ENCODE measurements at regions not wholly inside any gene's neighbourhood (a gene's known extent, or its start where the extent isn't known, plus 50 kb on each side); places are given as distances from the start of the nearest gene placed in this dataset.
A peak's percentile ranks its signal among the peaks of the same experiment; 100 is the strongest.

GRCh38 chr3:40713795-40714194, 189.0 kb downstream of the ZNF621 start:
- Mint-ChIP-seq H3K27ac (no peak overlapping the region), H3K4me3 (no peak overlapping the region), H3K4me1 (peaks cover 5% of the 10 kb centered on the region), H3K9me3 (no peaks in the 10 kb centered on the region), H3K27me3 (ENCODE audit: insufficient read depth) (peaks cover 17% of the 10 kb centered on the region), H3K36me3 (ENCODE audit: low read depth) (no peaks in the 10 kb centered on the region)
- Histone ChIP-seq H3K27ac (ENCODE audit: low read depth, low read length) (no peak overlapping the region), H3K36me3 (ENCODE audit: control insufficient read depth, insufficient read depth, low read length) (no peaks in the 10 kb centered on the region), H3K4me1 (ENCODE audit: control insufficient read depth, insufficient read depth, low read length) (no peaks in the 10 kb centered on the region), H3K4me3 (ENCODE audit: low read length) (no peak overlapping the region), H3K9me3 (ENCODE audit: control insufficient read depth, low read length) (no peaks in the 10 kb centered on the region), H3K27me3 (ENCODE audit: control insufficient read depth, insufficient read depth, low read length, poor library complexity, severe bottlenecking) (no peaks in the 10 kb centered on the region), H3K9ac (ENCODE audit: extremely low read depth, low read length, poor library complexity, severe bottlenecking) (no peak overlapping the region)
- DNase-seq = peak; percentile 55
- WGBS, 2 experiments (ENCODE audit: insufficient coverage in 1 of 2, insufficient read length in 1 of 2) = 84 to 88% methylated on average over 5 to 6 of the region's 6 CpGs
- no peak for TF ChIP-seq CTCF (conservative IDR thresholded peaks at IDR 0.05)

- no peaks in the 10 kb centered on the region for H3K27me3 ChIP-seq (ENCODE audit: control insufficient read depth, insufficient read depth, low read length, poor library complexity, severe bottlenecking)
- H3K4me3 ChIP-seq (ENCODE audit: low read length) = no peak overlapping the region
- Mint-ChIP-seq H3K4me1 (peaks cover 5% of the 10 kb centered on the region), H3K9me3 (no peaks in the 10 kb centered on the region), H3K36me3 (ENCODE audit: low read depth) (no peaks in the 10 kb centered on the region), H3K4me3 (no peak overlapping the region), H3K27me3 (ENCODE audit: insufficient read depth) (peaks cover 16% of the 10 kb centered on the region), H3K27ac (no peak overlapping the region)
- no peaks in the 10 kb centered on the region for H3K4me1 ChIP-seq (ENCODE audit: control insufficient read depth, insufficient read depth, low read length)
- H3K27ac ChIP-seq (ENCODE audit: low read depth, low read length) = no peak overlapping the region
- H3K9ac ChIP-seq (ENCODE audit: extremely low read depth, low read length, poor library complexity, severe bottlenecking) = no peak overlapping the region
- no peaks in the 10 kb centered on the region for H3K36me3 ChIP-seq (ENCODE audit: control insufficient read depth, insufficient read depth, low read length)
- peak; percentile 30 for TF ChIP-seq CTCF (conservative IDR thresholded peaks at IDR 0.05)
- WGBS, 2 experiments (ENCODE audit: insufficient coverage in 1 of 2, insufficient read length in 1 of 2) = 89 to 91% methylated on average over 7 to 10 of the region's 10 CpGs
- no peak for DNase-seq
- H3K9me3 ChIP-seq (ENCODE audit: control insufficient read depth, low read length) = no peaks in the 10 kb centered on the region
Measured at GRCh38 chr3:40714771-40715345, 190.1 kb downstream of the ZNF621 start.

- no peaks in the 10 kb centered on the region for H3K9me3 Mint-ChIP-seq
- H3K27ac Mint-ChIP-seq = no peak overlapping the region
- no peaks in the 10 kb centered on the region for H3K27me3 ChIP-seq (ENCODE audit: control insufficient read depth, insufficient read depth, low read length, poor library complexity, severe bottlenecking)
- no peaks in the 10 kb centered on the region for H3K9me3 ChIP-seq (ENCODE audit: control insufficient read depth, low read length)
- no peaks in the 10 kb centered on the region for H3K4me1 ChIP-seq (ENCODE audit: control insufficient read depth, insufficient read depth, low read length)
- H3K4me3 ChIP-seq (ENCODE audit: low read length) = no peak overlapping the region
- H3K4me1 Mint-ChIP-seq = peaks cover 7% of the 10 kb centered on the region
- no peak for TF ChIP-seq CTCF (conservative IDR thresholded peaks at IDR 0.05)
- H3K27me3 Mint-ChIP-seq (ENCODE audit: insufficient read depth) = peaks cover 16% of the 10 kb centered on the region
- no peaks in the 10 kb centered on the region for H3K36me3 ChIP-seq (ENCODE audit: control insufficient read depth, insufficient read depth, low read length)
- no peak for DNase-seq
- no peak overlapping the region for H3K27ac ChIP-seq (ENCODE audit: low read depth, low read length)
- H3K9ac ChIP-seq (ENCODE audit: extremely low read depth, low read length, poor library complexity, severe bottlenecking) = no peak overlapping the region
- no peaks in the 10 kb centered on the region for H3K36me3 Mint-ChIP-seq (ENCODE audit: low read depth)
- H3K4me3 Mint-ChIP-seq = no peak overlapping the region
Measured at GRCh38 chr3:40715551-40715950, 190.8 kb downstream of the ZNF621 start.

Data from endodermal cell (in vitro differentiated cells).